ENCODE measurements at regions not wholly inside any gene's neighbourhood (a gene's known extent, or its start where the extent isn't known, plus 50 kb on each side); places are given as distances from the start of the nearest gene placed in this dataset.

DNA sequence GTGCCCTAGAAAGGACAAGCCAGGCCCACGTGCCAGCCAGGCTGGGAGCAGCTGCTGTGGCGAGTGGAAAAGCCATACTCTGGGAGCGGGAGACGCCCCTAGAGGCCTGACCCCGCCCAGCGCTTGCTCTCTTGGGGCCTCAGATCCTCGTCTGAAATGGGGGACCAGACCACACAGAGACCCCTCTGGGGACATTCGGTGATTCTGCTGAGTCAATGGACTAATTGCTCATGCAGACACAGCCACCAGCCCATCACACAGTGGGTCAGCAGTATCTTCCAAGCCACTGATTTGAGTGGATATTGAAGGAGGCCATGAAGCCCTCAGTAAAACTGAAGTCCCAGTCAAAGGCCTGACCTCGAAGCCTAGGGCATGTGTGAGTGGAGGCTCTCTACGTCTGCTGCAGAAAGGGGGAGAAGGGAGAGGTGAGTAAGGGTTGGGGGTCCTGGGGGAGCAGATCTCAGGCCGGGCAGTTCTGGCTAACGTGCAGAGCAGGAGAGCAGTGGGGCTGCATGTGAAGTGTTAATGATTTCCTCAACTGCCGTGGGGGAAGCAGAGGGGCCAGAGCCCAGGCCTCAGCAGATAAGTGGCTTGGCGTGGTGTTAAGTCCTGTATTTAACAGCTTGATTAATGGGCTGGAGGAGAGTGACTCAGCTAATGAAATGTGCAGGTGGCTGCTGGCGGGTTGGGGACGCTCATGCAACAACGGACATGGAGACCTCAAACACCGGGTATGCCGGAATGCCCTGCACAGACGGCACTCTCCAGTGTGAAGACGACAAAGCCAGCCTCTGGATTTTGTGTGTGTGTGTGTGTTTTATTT lies 104.4 kb upstream of the TWIST2 start:
- no peaks in the 10 kb centered on the region for H3K36me3 ChIP-seq (ENCODE audit: control insufficient read depth in 2 of 3, insufficient read depth in 3 of 3, low read length in 3 of 3)
- H3K27me3 ChIP-seq (ENCODE audit: control insufficient read depth in 2 of 2, insufficient read depth in 2 of 2, low read length in 2 of 2) = no peaks in the 10 kb centered on the region
- POLR2A ChIA-PET = no interaction called here
- no peak overlapping the region for H3K4me3 ChIP-seq (ENCODE audit: low read length)
- H3K27ac Mint-ChIP-seq = no peak overlapping the region
- no peak overlapping the region for H3K27ac ChIP-seq (ENCODE audit: low read depth, low read length)
- no peak overlapping the region for H3K4me3 Mint-ChIP-seq
- no peaks in the 10 kb centered on the region for H3K4me1 ChIP-seq (ENCODE audit: control insufficient read depth in 2 of 2, insufficient read depth in 2 of 2, low read length in 2 of 2)
- ATAC-seq = no peak
- H3K27me3 Mint-ChIP-seq = peaks cover 2 to 73% (median 54%) of the 10 kb centered on the region in 5 donors
- H3K4me1 Mint-ChIP-seq = peaks cover 0 to 1% (median 0%) of the 10 kb centered on the region in 7 donors
- intact Hi-C loops (cut with micrococcal nuclease) = no loop called here
- H3K9me3 ChIP-seq (ENCODE audit: control insufficient read depth in 2 of 3, low read length in 3 of 3) = no peaks in the 10 kb centered on the region
- no peaks in the 10 kb centered on the region for H3K36me3 Mint-ChIP-seq
- CTCF ChIA-PET = no interaction called here
- DNase-seq = no peak
- peaks cover 0 to 6% (median 0%) of the 10 kb centered on the region in 11 donors for H3K9me3 Mint-ChIP-seq

DNA sequence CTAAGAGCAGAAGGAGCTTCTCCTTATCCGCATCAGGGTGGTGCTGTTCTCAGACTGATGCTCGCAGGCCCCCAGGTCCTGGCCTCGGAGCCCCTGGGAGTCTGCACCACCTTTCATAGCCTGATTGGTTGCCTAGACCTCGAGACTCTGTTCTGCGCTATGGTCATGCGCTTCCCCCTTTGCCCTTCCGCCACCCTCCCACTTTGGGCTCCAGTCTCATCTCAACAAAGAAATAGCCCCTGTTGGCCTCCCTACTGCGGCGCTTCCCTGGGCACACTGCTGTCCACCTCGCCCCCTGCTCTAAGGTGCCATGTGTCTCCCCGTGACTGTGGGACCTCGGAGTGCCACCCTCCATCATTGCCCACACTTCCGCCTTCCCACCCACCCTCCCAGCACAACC lies 102.9 kb upstream of the TWIST2 start:
- H3K27ac ChIP-seq (ENCODE audit: low read depth, low read length) = no peak overlapping the region
- intact Hi-C loops (cut with micrococcal nuclease) = no loop called here
- no peaks in the 10 kb centered on the region for H3K27me3 ChIP-seq (ENCODE audit: control insufficient read depth in 2 of 2, insufficient read depth in 2 of 2, low read length in 2 of 2)
- ATAC-seq = no peak
- POLR2A ChIA-PET = no interaction called here
- peaks cover 1 to 67% (median 40%) of the 10 kb centered on the region in 5 donors for H3K27me3 Mint-ChIP-seq
- CTCF ChIA-PET = no interaction called here
- no peak overlapping the region for H3K4me3 Mint-ChIP-seq
- no peaks in the 10 kb centered on the region for H3K36me3 ChIP-seq (ENCODE audit: control insufficient read depth in 2 of 3, insufficient read depth in 3 of 3, low read length in 3 of 3)
- peaks cover 0 to 9% (median 0%) of the 10 kb centered on the region in 5 donors for H3K36me3 Mint-ChIP-seq
- H3K9me3 Mint-ChIP-seq = peaks cover 0 to 15% (median 7%) of the 10 kb centered on the region in 11 donors
- no peak for DNase-seq
- no peak overlapping the region for H3K27ac Mint-ChIP-seq
- peaks cover 0 to 1% (median 0%) of the 10 kb centered on the region in 7 donors for H3K4me1 Mint-ChIP-seq
- no peaks in the 10 kb centered on the region for H3K9me3 ChIP-seq (ENCODE audit: control insufficient read depth in 2 of 3, low read length in 3 of 3)
- no peak overlapping the region for H3K4me3 ChIP-seq (ENCODE audit: low read length)
- no peaks in the 10 kb centered on the region for H3K4me1 ChIP-seq (ENCODE audit: control insufficient read depth in 2 of 2, insufficient read depth in 2 of 2, low read length in 2 of 2)

- ChIA-PET CTCF (no interaction called here), POLR2A (no interaction called here)
- DNase-seq (no peak), ATAC-seq (no peak)
- Histone ChIP-seq H3K4me1 (ENCODE audit: control insufficient read depth in 2 of 2, insufficient read depth in 2 of 2, low read length in 2 of 2) (no peaks in the 10 kb centered on the region), H3K9me3 (ENCODE audit: control insufficient read depth in 2 of 3, low read length in 3 of 3) (no peaks in the 10 kb centered on the region), H3K4me3 (ENCODE audit: low read length) (no peak overlapping the region), H3K27ac (ENCODE audit: low read depth, low read length) (no peak overlapping the region), H3K27me3 (ENCODE audit: control insufficient read depth in 2 of 2, insufficient read depth in 2 of 2, low read length in 2 of 2) (no peaks in the 10 kb centered on the region), H3K36me3 (ENCODE audit: control insufficient read depth in 2 of 3, insufficient read depth in 3 of 3, low read length in 3 of 3) (no peaks in the 10 kb centered on the region)
- peaks cover 0 to 1% (median 0%) of the 10 kb centered on the region in 7 donors for H3K4me1 Mint-ChIP-seq
- no peak overlapping the region for H3K27ac Mint-ChIP-seq
- no peak overlapping the region for H3K4me3 Mint-ChIP-seq
- intact Hi-C loops (cut with micrococcal nuclease) = no loop called here
- peaks cover 3 to 20% (median 9%) of the 10 kb centered on the region in 11 donors for H3K9me3 Mint-ChIP-seq
- H3K27me3 Mint-ChIP-seq = peaks cover 1 to 58% (median 31%) of the 10 kb centered on the region in 5 donors
- peaks cover 0 to 9% (median 0%) of the 10 kb centered on the region in 5 donors for H3K36me3 Mint-ChIP-seq
Observed at GRCh38 chr2:238745997-238746396, 101.9 kb upstream of the TWIST2 start.

DNA sequence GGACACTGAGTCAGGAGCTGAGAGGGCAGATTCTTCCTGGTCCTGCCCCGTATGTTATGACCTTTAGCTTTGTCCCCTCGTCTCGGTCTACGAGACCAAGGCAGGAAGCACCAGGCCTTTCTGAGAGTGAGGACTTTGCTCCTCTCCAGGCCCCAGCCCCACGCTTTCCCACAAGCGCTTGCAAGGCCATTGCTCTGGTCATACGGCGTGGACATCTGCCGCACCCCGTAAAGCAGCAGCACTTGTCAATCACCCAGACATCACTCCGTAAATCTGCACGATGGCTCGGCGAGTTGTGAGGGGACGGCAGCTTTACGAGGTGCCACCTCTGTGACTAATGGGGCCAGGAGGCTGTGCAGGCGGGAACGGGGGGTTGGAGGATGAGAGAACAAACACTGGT lies 100.8 kb upstream of the TWIST2 start:
- H3K27ac ChIP-seq (ENCODE audit: low read depth, low read length) = no peak overlapping the region
- peaks cover 0 to 1% (median 0%) of the 10 kb centered on the region in 7 donors for H3K4me1 Mint-ChIP-seq
- POLR2A ChIA-PET = no interaction called here
- CTCF ChIA-PET = no interaction called here
- peaks cover 0 to 9% (median 0%) of the 10 kb centered on the region in 5 donors for H3K36me3 Mint-ChIP-seq
- H3K27me3 Mint-ChIP-seq = peaks cover 1 to 50% (median 25%) of the 10 kb centered on the region in 5 donors
- H3K27me3 ChIP-seq (ENCODE audit: control insufficient read depth in 2 of 2, insufficient read depth in 2 of 2, low read length in 2 of 2) = no peaks in the 10 kb centered on the region
- no peaks in the 10 kb centered on the region for H3K36me3 ChIP-seq (ENCODE audit: control insufficient read depth in 2 of 3, insufficient read depth in 3 of 3, low read length in 3 of 3)
- ATAC-seq = no peak
- H3K9me3 ChIP-seq (ENCODE audit: control insufficient read depth in 2 of 3, low read length in 3 of 3) = no peaks in the 10 kb centered on the region
- intact Hi-C loops (cut with micrococcal nuclease) = no loop called here
- no peak overlapping the region for H3K4me3 ChIP-seq (ENCODE audit: low read length)
- H3K4me1 ChIP-seq (ENCODE audit: control insufficient read depth in 2 of 2, insufficient read depth in 2 of 2, low read length in 2 of 2) = no peaks in the 10 kb centered on the region
- no peak overlapping the region for H3K27ac Mint-ChIP-seq
- DNase-seq = no peak
- peaks cover 3 to 20% (median 9%) of the 10 kb centered on the region in 11 donors for H3K9me3 Mint-ChIP-seq
- no peak overlapping the region for H3K4me3 Mint-ChIP-seq

DNA sequence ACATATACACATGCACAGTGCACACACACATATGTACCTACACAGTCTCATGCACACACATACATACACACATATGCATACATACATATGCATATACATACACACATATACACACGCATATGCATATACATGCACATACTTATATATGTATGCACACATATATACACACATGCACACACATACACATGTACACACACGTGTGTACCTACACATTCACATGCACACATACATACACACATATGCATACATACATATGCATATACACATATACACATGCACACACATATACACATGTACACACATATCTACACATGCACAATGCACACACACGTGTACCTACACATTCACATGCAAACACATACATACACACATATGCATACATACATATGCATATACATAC lies 100.3 kb upstream of the TWIST2 start:
- H3K27ac Mint-ChIP-seq = no peak overlapping the region
- H3K27me3 Mint-ChIP-seq = peaks cover 1 to 45% (median 24%) of the 10 kb centered on the region in 5 donors
- Histone ChIP-seq H3K4me3 (ENCODE audit: low read length) (no peak overlapping the region), H3K36me3 (ENCODE audit: control insufficient read depth in 2 of 3, insufficient read depth in 3 of 3, low read length in 3 of 3) (no peaks in the 10 kb centered on the region), H3K4me1 (ENCODE audit: control insufficient read depth in 2 of 2, insufficient read depth in 2 of 2, low read length in 2 of 2) (no peaks in the 10 kb centered on the region), H3K27me3 (ENCODE audit: control insufficient read depth in 2 of 2, insufficient read depth in 2 of 2, low read length in 2 of 2) (no peaks in the 10 kb centered on the region), H3K27ac (ENCODE audit: low read depth, low read length) (no peak overlapping the region), H3K9me3 (ENCODE audit: control insufficient read depth in 2 of 3, low read length in 3 of 3) (no peaks in the 10 kb centered on the region)
- POLR2A ChIA-PET = no interaction called here
- H3K4me1 Mint-ChIP-seq = peaks cover 0 to 1% (median 0%) of the 10 kb centered on the region in 7 donors
- DNase-seq (no peak), ATAC-seq (no peak)
- peaks cover 0 to 9% (median 0%) of the 10 kb centered on the region in 5 donors for H3K36me3 Mint-ChIP-seq
- H3K9me3 Mint-ChIP-seq = peaks cover 3 to 20% (median 9%) of the 10 kb centered on the region in 11 donors
- intact Hi-C loops (cut with micrococcal nuclease) = no loop called here
- H3K4me3 Mint-ChIP-seq = no peak overlapping the region
- CTCF ChIA-PET = no interaction called here

GRCh38 chr2:238750212-238750904 lies 97.5 kb upstream of the TWIST2 start:
- intact Hi-C loops (cut with micrococcal nuclease) = no loop called here
- POLR2A ChIA-PET = no interaction called here
- peaks cover 0 to 1% (median 0%) of the 10 kb centered on the region in 7 donors for H3K4me1 Mint-ChIP-seq

More at GRCh38 chr2:238750212-238750904, 97.5 kb upstream of the TWIST2 start:
- no peak for ATAC-seq
- Histone ChIP-seq H3K36me3 (ENCODE audit: control insufficient read depth in 2 of 3, insufficient read depth in 3 of 3, low read length in 3 of 3) (no peaks in the 10 kb centered on the region), H3K4me1 (ENCODE audit: control insufficient read depth in 2 of 2, insufficient read depth in 2 of 2, low read length in 2 of 2) (no peaks in the 10 kb centered on the region), H3K27ac (ENCODE audit: low read depth, low read length) (no peak overlapping the region), H3K27me3 (ENCODE audit: control insufficient read depth in 2 of 2, insufficient read depth in 2 of 2, low read length in 2 of 2) (no peaks in the 10 kb centered on the region), H3K9me3 (ENCODE audit: control insufficient read depth in 2 of 3, low read length in 3 of 3) (no peaks in the 10 kb centered on the region), H3K4me3 (ENCODE audit: low read length) (no peak overlapping the region)
- Mint-ChIP-seq H3K9me3 (peaks cover 3 to 20% (median 9%) of the 10 kb centered on the region in 11 donors), H3K36me3 (peaks cover 0 to 9% (median 0%) of the 10 kb centered on the region in 5 donors), H3K4me3 (no peak overlapping the region), H3K27ac (no peak overlapping the region), H3K27me3 (peaks cover 1 to 27% (median 8%) of the 10 kb centered on the region in 5 donors)
- DNase-seq = no peak
- CTCF ChIA-PET = no interaction called here
